Mammary epithelial cell (primary cell): ENCODE measurements at regions not wholly inside any gene's neighbourhood (a gene's known extent, or its start where the extent isn't known, plus 50 kb on each side); places are given as distances from the start of the nearest gene placed in this dataset.

Experiments used
- EZH2 ChIP-seq: IDR thresholded peaks from 2 replicates; pipeline ENCODE4 v1.6.1; 2012; ENCODE audit warnings: low read length, inconsistent platforms, borderline replicate concordance
- TF ChIP-seq, protein P1 (sequence below), 2 donors: IDR thresholded peaks in 1 of 2; conservative IDR thresholded peaks in 1 of 2; 2 replicates each; pipeline ENCODE4 v1.5.1; 2011 to 2012; ENCODE audit warnings: inconsistent platforms in 2 of 2, low read length in 2 of 2, mild to moderate bottlenecking in 2 of 2, control low read depth in 1 of 2, low read depth in 1 of 2; ENCODE audit not compliant: insufficient read depth in 1 of 2; ENCODE audit errors: extremely low read depth in 1 of 2

DNA sequence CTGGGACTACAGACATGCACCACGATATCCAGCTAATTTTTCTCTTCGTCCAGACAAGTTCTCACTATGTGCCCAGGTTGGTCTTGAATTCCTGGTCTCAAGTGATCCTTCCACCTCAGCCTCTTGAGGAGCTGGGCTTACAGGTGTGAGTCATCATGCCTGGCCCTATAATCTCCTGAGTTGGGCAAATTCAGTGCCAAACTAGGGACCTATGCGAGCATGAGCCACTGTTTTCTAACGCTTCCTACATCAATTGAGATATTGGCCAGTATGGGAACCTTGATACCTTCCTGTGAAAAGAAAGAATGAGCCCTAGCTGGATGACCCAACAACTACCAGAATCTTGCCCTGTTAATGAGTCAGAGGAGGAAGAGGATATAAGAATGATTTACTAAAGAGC lies 585.2 kb downstream of the C12orf50 start:
- TF ChIP-seq, protein P1, sequence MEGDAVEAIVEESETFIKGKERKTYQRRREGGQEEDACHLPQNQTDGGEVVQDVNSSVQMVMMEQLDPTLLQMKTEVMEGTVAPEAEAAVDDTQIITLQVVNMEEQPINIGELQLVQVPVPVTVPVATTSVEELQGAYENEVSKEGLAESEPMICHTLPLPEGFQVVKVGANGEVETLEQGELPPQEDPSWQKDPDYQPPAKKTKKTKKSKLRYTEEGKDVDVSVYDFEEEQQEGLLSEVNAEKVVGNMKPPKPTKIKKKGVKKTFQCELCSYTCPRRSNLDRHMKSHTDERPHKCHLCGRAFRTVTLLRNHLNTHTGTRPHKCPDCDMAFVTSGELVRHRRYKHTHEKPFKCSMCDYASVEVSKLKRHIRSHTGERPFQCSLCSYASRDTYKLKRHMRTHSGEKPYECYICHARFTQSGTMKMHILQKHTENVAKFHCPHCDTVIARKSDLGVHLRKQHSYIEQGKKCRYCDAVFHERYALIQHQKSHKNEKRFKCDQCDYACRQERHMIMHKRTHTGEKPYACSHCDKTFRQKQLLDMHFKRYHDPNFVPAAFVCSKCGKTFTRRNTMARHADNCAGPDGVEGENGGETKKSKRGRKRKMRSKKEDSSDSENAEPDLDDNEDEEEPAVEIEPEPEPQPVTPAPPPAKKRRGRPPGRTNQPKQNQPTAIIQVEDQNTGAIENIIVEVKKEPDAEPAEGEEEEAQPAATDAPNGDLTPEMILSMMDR (conservative IDR thresholded peaks at IDR 0.05 in 1 of 2, IDR thresholded peaks at IDR 0.05 in 1 of 2; ENCODE audit: extremely low read depth in 1 of 2, insufficient read depth in 1 of 2, low read depth in 1 of 2, low read length in 2 of 2): no peak
- TF ChIP-seq EZH2: no peak
